Neural progenitor cell (in vitro differentiated cells): ENCODE measurements at regions not wholly inside any gene's neighbourhood (a gene's known extent, or its start where the extent isn't known, plus 50 kb on each side); places are given as distances from the start of the nearest gene placed in this dataset.

ENCODE experiments used
- DNase-seq: peaks from one replicate; pipeline ENCODE4 v3.0.0-alpha.2; 2016; ENCODE audit warnings: low spot score
- H2AFZ ChIP-seq: fragments of 200-600 bp; sonication (generic); replicated peaks from 2 replicates; pipeline ENCODE4 v1.6.1; 2016; ENCODE audit warnings: antibody characterized with exemption
- H3F3A ChIP-seq: fragments of 200-600 bp; sonication (generic); 2 replicates; pipeline ENCODE4 v1.6.1; 2016; ENCODE audit warnings: antibody characterized with exemption, low read depth
- H3K27ac ChIP-seq: fragments of 200-600 bp; sonication (generic); 2 replicates; pipeline ENCODE4 v1.5.1; 2016; ENCODE audit warnings: mild to moderate bottlenecking
- H3K27me3 ChIP-seq: fragments of 200-600 bp; sonication (generic); 2 replicates; pipeline ENCODE4 v1.6.1; 2016; ENCODE audit warnings: mild to moderate bottlenecking, moderate library complexity
- H3K36me3 ChIP-seq: fragments of 200-600 bp; sonication (generic); 2 replicates; pipeline ENCODE4 v1.5.1; 2016
- H3K4me1 ChIP-seq: fragments of 200-600 bp; sonication (generic); 2 replicates; pipeline ENCODE4 v1.6.1; 2016; ENCODE audit warnings: mixed run types
- H3K4me2 ChIP-seq: fragments of 200-600 bp; sonication (generic); 2 replicates; pipeline ENCODE4 v1.6.1; 2016
- H3K4me3 ChIP-seq: fragments of 200-600 bp; sonication (generic); 2 replicates; pipeline ENCODE4 v1.5.1; 2016
- H3K79me2 ChIP-seq: fragments of 200-600 bp; sonication (generic); 2 replicates; pipeline ENCODE4 v1.6.1; 2016; ENCODE audit warnings: low read depth
- H3K9ac ChIP-seq: fragments of 200-600 bp; sonication (generic); 2 replicates; pipeline ENCODE4 v1.6.1; 2016
- H3K9me3 ChIP-seq: fragments of 200-600 bp; sonication (generic); 2 replicates; pipeline ENCODE4 v1.5.1; 2016; ENCODE audit warnings: low read depth
- H4K20me1 ChIP-seq: fragments of 200-600 bp; sonication (generic); 2 replicates; pipeline ENCODE4 v1.6.1; 2016; ENCODE audit warnings: low read depth
- H3K27ac Mint-ChIP-seq: 3 replicates; pipeline ENCODE4 v1.8.0; 2021; ENCODE audit warnings: mixed read lengths
- H3K27me3 Mint-ChIP-seq: 2 replicates; pipeline ENCODE4 v1.8.0; 2022; ENCODE audit warnings: low read depth, mild to moderate bottlenecking, inconsistent platforms, moderate library complexity, mixed read lengths; ENCODE audit not compliant: insufficient read depth
- H3K36me3 Mint-ChIP-seq: 3 replicates; pipeline ENCODE4 v1.8.0; 2021; ENCODE audit warnings: mixed read lengths
- H3K4me1 Mint-ChIP-seq: 3 replicates; pipeline ENCODE4 v1.8.0; 2021; ENCODE audit warnings: mixed read lengths
- H3K4me3 Mint-ChIP-seq: 3 replicates; pipeline ENCODE4 v1.8.0; 2021; ENCODE audit warnings: mild to moderate bottlenecking, moderate library complexity, mixed read lengths
- H3K9me3 Mint-ChIP-seq: 3 replicates; pipeline ENCODE4 v1.8.0; 2020; ENCODE audit warnings: mixed read lengths
- EZH2 ChIP-seq: fragments of 200-600 bp; sonication (generic); IDR thresholded peaks from 2 replicates; pipeline ENCODE4 v1.6.1; 2017; ENCODE audit warnings: antibody characterized with exemption, mild to moderate bottlenecking, moderate library complexity
- EZH2phosphoT487 ChIP-seq: fragments of 200-600 bp; sonication (generic); IDR thresholded peaks from 2 replicates; pipeline ENCODE4 v1.6.1; 2017; ENCODE audit warnings: antibody characterized with exemption
- TF ChIP-seq, protein P1 (sequence below): fragments of 200-600 bp; sonication (generic); IDR thresholded peaks from 2 replicates; pipeline ENCODE4 v1.5.1; 2017; ENCODE audit warnings: antibody characterized with exemption, mild to moderate bottlenecking

DNA sequence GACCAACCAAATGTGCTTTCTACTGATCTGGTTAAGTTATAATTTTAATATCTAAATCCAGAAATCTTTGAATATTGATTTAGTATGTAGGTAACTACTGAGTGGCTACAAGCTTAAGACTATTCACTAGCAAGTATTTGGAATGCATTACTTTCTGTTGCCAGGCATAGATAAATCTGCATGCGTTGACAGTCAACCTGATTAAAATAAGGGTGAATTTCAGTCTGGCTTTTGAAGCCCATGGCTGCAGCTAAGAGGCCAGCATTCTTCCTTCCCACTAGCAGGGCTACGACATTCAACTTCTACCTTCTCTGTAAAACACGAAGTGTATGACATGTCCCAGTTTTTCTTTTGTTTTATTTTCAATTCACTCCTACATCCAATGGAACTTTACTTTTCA lies 340.6 kb downstream of the EPHA4 start:
- no peaks in the 10 kb centered on the region for H3K36me3 Mint-ChIP-seq
- no peaks in the 10 kb centered on the region for H3K36me3 ChIP-seq
- H3K79me2 ChIP-seq = no peaks in the 10 kb centered on the region
- no peak overlapping the region for H3K27ac Mint-ChIP-seq
- H3K4me1 ChIP-seq = no peaks in the 10 kb centered on the region
- no peaks in the 10 kb centered on the region for H3K27me3 ChIP-seq
- H3K27ac ChIP-seq = no peak overlapping the region
- H3K4me1 Mint-ChIP-seq = no peaks in the 10 kb centered on the region
- no peak for DNase-seq
- no peaks in the 10 kb centered on the region for H4K20me1 ChIP-seq
- no peaks in the 10 kb centered on the region for H3K27me3 Mint-ChIP-seq
- H3K9me3 ChIP-seq = no peaks in the 10 kb centered on the region
- no peak for TF ChIP-seq EZH2phosphoT487
- no peak for TF ChIP-seq EZH2
- TF ChIP-seq, protein P1, sequence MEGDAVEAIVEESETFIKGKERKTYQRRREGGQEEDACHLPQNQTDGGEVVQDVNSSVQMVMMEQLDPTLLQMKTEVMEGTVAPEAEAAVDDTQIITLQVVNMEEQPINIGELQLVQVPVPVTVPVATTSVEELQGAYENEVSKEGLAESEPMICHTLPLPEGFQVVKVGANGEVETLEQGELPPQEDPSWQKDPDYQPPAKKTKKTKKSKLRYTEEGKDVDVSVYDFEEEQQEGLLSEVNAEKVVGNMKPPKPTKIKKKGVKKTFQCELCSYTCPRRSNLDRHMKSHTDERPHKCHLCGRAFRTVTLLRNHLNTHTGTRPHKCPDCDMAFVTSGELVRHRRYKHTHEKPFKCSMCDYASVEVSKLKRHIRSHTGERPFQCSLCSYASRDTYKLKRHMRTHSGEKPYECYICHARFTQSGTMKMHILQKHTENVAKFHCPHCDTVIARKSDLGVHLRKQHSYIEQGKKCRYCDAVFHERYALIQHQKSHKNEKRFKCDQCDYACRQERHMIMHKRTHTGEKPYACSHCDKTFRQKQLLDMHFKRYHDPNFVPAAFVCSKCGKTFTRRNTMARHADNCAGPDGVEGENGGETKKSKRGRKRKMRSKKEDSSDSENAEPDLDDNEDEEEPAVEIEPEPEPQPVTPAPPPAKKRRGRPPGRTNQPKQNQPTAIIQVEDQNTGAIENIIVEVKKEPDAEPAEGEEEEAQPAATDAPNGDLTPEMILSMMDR = no peak
- no peaks in the 10 kb centered on the region for H3F3A ChIP-seq
- H3K9me3 Mint-ChIP-seq = no peaks in the 10 kb centered on the region
- H3K4me3 ChIP-seq = no peak overlapping the region
- H2AFZ ChIP-seq = no peak overlapping the region
- no peak overlapping the region for H3K9ac ChIP-seq
- no peak overlapping the region for H3K4me3 Mint-ChIP-seq
- H3K4me2 ChIP-seq = no peak overlapping the region

GRCh38 chr2:221235941-221236340 lies 336.2 kb downstream of the EPHA4 start:
- H3K9me3 Mint-ChIP-seq = no peaks in the 10 kb centered on the region
- H3K4me1 Mint-ChIP-seq = no peaks in the 10 kb centered on the region
- H3K9ac ChIP-seq = no peak overlapping the region

DNA sequence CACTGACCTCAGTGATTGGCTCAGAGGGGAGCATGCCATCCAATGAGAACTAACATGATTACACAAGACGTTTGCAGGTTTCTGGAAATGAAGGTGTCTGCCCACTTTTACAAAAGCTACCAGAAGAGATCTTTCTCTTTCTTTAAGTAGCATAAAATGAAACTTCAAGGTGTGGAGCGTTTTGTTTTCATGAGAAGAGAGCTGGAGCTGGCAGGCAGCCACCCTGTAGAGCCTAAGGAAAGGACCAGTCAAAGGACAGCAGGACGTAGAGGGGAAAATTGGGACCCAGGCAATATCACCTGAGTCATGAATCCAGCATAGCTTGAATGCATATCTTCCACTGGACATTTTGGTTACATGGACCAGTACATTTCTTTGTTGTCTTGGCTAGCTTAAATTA lies 331.0 kb downstream of the EPHA4 start:
- H4K20me1 ChIP-seq = no peaks in the 10 kb centered on the region
- H3K9ac ChIP-seq = no peak overlapping the region
- no peak overlapping the region for H3K4me3 Mint-ChIP-seq
- no peak for TF ChIP-seq EZH2phosphoT487
- TF ChIP-seq, protein P1 = no peak
- TF ChIP-seq EZH2 = no peak
- H3F3A ChIP-seq = no peaks in the 10 kb centered on the region
- DNase-seq = no peak
- H3K27ac ChIP-seq = no peak overlapping the region
- H3K9me3 Mint-ChIP-seq = no peaks in the 10 kb centered on the region
- H3K36me3 Mint-ChIP-seq = no peaks in the 10 kb centered on the region
- H2AFZ ChIP-seq = peak overlapping the region; percentile 26
- H3K27me3 Mint-ChIP-seq = peaks cover 2% of the 10 kb centered on the region
- H3K4me1 Mint-ChIP-seq = no peaks in the 10 kb centered on the region
- H3K36me3 ChIP-seq = no peaks in the 10 kb centered on the region
- H3K9me3 ChIP-seq = no peaks in the 10 kb centered on the region
- no peaks in the 10 kb centered on the region for H3K4me1 ChIP-seq
- no peaks in the 10 kb centered on the region for H3K27me3 ChIP-seq
- no peak overlapping the region for H3K27ac Mint-ChIP-seq
- no peaks in the 10 kb centered on the region for H3K79me2 ChIP-seq
- no peak overlapping the region for H3K4me3 ChIP-seq
- H3K4me2 ChIP-seq = no peak overlapping the region

More at GRCh38 chr2:221235941-221236340, 336.2 kb downstream of the EPHA4 start:
- DNase-seq = no peak
- no peaks in the 10 kb centered on the region for H3F3A ChIP-seq
- no peaks in the 10 kb centered on the region for H3K4me1 ChIP-seq
- no peaks in the 10 kb centered on the region for H3K79me2 ChIP-seq
- H3K27ac ChIP-seq = no peak overlapping the region
- no peak overlapping the region for H3K27ac Mint-ChIP-seq
- TF ChIP-seq EZH2 = no peak
- H3K27me3 ChIP-seq = no peaks in the 10 kb centered on the region
- H3K9me3 ChIP-seq = no peaks in the 10 kb centered on the region
- H2AFZ ChIP-seq = no peak overlapping the region
- no peak overlapping the region for H3K4me3 ChIP-seq
- H3K27me3 Mint-ChIP-seq = no peaks in the 10 kb centered on the region
- H3K36me3 Mint-ChIP-seq = no peaks in the 10 kb centered on the region
- no peak overlapping the region for H3K4me3 Mint-ChIP-seq
- no peak overlapping the region for H3K4me2 ChIP-seq
- H3K36me3 ChIP-seq = no peaks in the 10 kb centered on the region
- no peaks in the 10 kb centered on the region for H4K20me1 ChIP-seq

DNA sequence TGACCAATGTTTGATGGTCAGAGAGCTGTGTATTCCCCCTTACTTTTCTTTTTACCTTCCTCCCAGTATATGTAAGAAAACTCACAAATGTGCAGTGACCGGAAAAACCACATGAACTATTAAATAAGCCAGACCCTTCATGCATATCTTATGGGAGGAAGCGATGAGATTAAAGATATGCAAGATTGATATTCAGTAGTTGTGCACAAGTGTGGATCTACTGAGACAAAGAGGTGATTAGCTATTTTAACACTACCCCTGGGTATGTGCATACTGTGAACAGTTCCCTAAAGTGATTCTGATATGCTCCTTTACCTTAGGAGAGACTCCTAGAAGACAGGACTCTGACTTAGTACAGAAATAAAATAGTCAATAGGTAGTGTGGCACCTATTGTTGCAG lies 328.3 kb downstream of the EPHA4 start:
- Histone ChIP-seq H3K4me1 (no peaks in the 10 kb centered on the region), H4K20me1 (no peaks in the 10 kb centered on the region), H3K4me2 (no peak overlapping the region), H3K27ac (no peak overlapping the region), H3K27me3 (no peaks in the 10 kb centered on the region), H3K79me2 (no peaks in the 10 kb centered on the region), H3K36me3 (no peaks in the 10 kb centered on the region), H2AFZ (no peak overlapping the region), H3F3A (no peaks in the 10 kb centered on the region), H3K9ac (no peak overlapping the region), H3K4me3 (no peak overlapping the region), H3K9me3 (no peaks in the 10 kb centered on the region)
- TF ChIP-seq, protein P1 = no peak
- TF ChIP-seq EZH2 (no peak), EZH2phosphoT487 (no peak)
- no peak for DNase-seq
- Mint-ChIP-seq H3K27ac (no peak overlapping the region), H3K9me3 (peaks cover 2% of the 10 kb centered on the region), H3K27me3 (peaks cover 2% of the 10 kb centered on the region), H3K4me3 (no peak overlapping the region), H3K4me1 (no peaks in the 10 kb centered on the region), H3K36me3 (no peaks in the 10 kb centered on the region)
